Skeletal muscle satellite cell (primary cell): ENCODE measurements at regions not wholly inside any gene's neighbourhood (a gene's known extent, or its start where the extent isn't known, plus 50 kb on each side); places are given as distances from the start of the nearest gene placed in this dataset.

Source experiments
- H3K27me3 ChIP-seq: 2 replicates; pipeline ENCODE4 v1.7.0; 2013; ENCODE audit warnings: low read length; ENCODE audit not compliant: control insufficient read depth, insufficient read depth
- H3K36me3 ChIP-seq: 2 replicates; pipeline ENCODE4 v1.7.0; 2013; ENCODE audit warnings: mild to moderate bottlenecking, control low read depth, low read length; ENCODE audit not compliant: insufficient read depth
- H3K4me1 ChIP-seq: 2 replicates; pipeline ENCODE4 v1.7.0; 2013; ENCODE audit warnings: low read length; ENCODE audit not compliant: control insufficient read depth, insufficient read depth
- H3K4me2 ChIP-seq: 2 replicates; pipeline ENCODE4 v1.7.0; 2013; ENCODE audit warnings: mild to moderate bottlenecking, low read length
- H3K4me3 ChIP-seq: 2 replicates; pipeline ENCODE4 v1.7.0; 2013; ENCODE audit warnings: low read length
- H3K9ac ChIP-seq: 2 replicates; pipeline ENCODE4 v1.7.0; 2013; ENCODE audit warnings: mild to moderate bottlenecking, low read depth, low read length, moderate library complexity
- H3K9me3 ChIP-seq: replicated peaks from 2 replicates; pipeline ENCODE4 v1.7.0; 2013; ENCODE audit warnings: mild to moderate bottlenecking, control low read depth, low read length

- H3K9me3 ChIP-seq, result no peaks in the 10 kb centered on the region
- no peaks in the 10 kb centered on the region for H3K36me3 ChIP-seq
- H3K27me3 ChIP-seq, result no peaks in the 10 kb centered on the region
- no peak overlapping the region for H3K4me3 ChIP-seq
- H3K4me2 ChIP-seq, result no peak overlapping the region
- peaks cover 15% of the 10 kb centered on the region for H3K4me1 ChIP-seq
- H3K9ac ChIP-seq, result no peak overlapping the region
These were observed 2168.6 kb upstream of the PIK3C3 start for GRCh38 chr18:39786477-39786876.

GRCh38 chr18:39784541-39784940 is 2170.5 kb upstream of the PIK3C3 start:
- H3K9me3 ChIP-seq, result no peaks in the 10 kb centered on the region
- peaks cover 16% of the 10 kb centered on the region for H3K4me1 ChIP-seq
- no peaks in the 10 kb centered on the region for H3K36me3 ChIP-seq
- H3K4me3 ChIP-seq, result no peak overlapping the region
- no peaks in the 10 kb centered on the region for H3K27me3 ChIP-seq
- no peak overlapping the region for H3K9ac ChIP-seq
- no peak overlapping the region for H3K4me2 ChIP-seq

- no peaks in the 10 kb centered on the region for H3K36me3 ChIP-seq
- H3K4me1 ChIP-seq, result peaks cover 6% of the 10 kb centered on the region
- H3K4me3 ChIP-seq, result no peak overlapping the region
These were observed 2173.5 kb upstream of the PIK3C3 start for GRCh38 chr18:39781565-39781964.

GRCh38 chr18:39780774-39781173 is 2174.3 kb upstream of the PIK3C3 start:
- no peak overlapping the region for H3K4me3 ChIP-seq
- H3K9me3 ChIP-seq, result no peaks in the 10 kb centered on the region
- H3K36me3 ChIP-seq, result no peaks in the 10 kb centered on the region
- H3K9ac ChIP-seq, result no peak overlapping the region
- H3K27me3 ChIP-seq, result no peaks in the 10 kb centered on the region
- no peak overlapping the region for H3K4me2 ChIP-seq
- peaks cover 6% of the 10 kb centered on the region for H3K4me1 ChIP-seq

More at GRCh38 chr18:39781565-39781964, 2173.5 kb upstream of the PIK3C3 start:
- Histone ChIP-seq H3K9ac (no peak overlapping the region), H3K27me3 (no peaks in the 10 kb centered on the region), H3K9me3 (no peaks in the 10 kb centered on the region), H3K4me2 (no peak overlapping the region)

- no peaks in the 10 kb centered on the region for H3K36me3 ChIP-seq
- H3K4me3 ChIP-seq, result no peak overlapping the region
- peaks cover 6% of the 10 kb centered on the region for H3K4me1 ChIP-seq
- H3K9me3 ChIP-seq, result no peaks in the 10 kb centered on the region
- H3K4me2 ChIP-seq, result no peak overlapping the region
- no peak overlapping the region for H3K9ac ChIP-seq
- H3K27me3 ChIP-seq, result no peaks in the 10 kb centered on the region
These were observed 2175.1 kb upstream of the PIK3C3 start for GRCh38 chr18:39779926-39780325.

GRCh38 chr18:39776766-39777165 is 2178.3 kb upstream of the PIK3C3 start:
- H3K9ac ChIP-seq, result no peak overlapping the region
- no peak overlapping the region for H3K4me3 ChIP-seq
- no peaks in the 10 kb centered on the region for H3K9me3 ChIP-seq
- no peak overlapping the region for H3K4me2 ChIP-seq
- no peaks in the 10 kb centered on the region for H3K27me3 ChIP-seq
- H3K4me1 ChIP-seq, result peaks cover 15% of the 10 kb centered on the region
- no peaks in the 10 kb centered on the region for H3K36me3 ChIP-seq

- H3K9me3 ChIP-seq, result no peaks in the 10 kb centered on the region
- H3K9ac ChIP-seq, result no peak overlapping the region
- H3K36me3 ChIP-seq, result no peaks in the 10 kb centered on the region
- no peaks in the 10 kb centered on the region for H3K27me3 ChIP-seq
- no peak overlapping the region for H3K4me3 ChIP-seq
- H3K4me1 ChIP-seq, result peaks cover 9% of the 10 kb centered on the region
- no peak overlapping the region for H3K4me2 ChIP-seq
These were observed 2180.0 kb upstream of the PIK3C3 start for GRCh38 chr18:39774957-39775598.

- Histone ChIP-seq H3K9ac (no peak overlapping the region), H3K9me3 (no peaks in the 10 kb centered on the region), H3K4me2 (no peak overlapping the region), H3K36me3 (no peaks in the 10 kb centered on the region), H3K27me3 (no peaks in the 10 kb centered on the region), H3K4me3 (no peak overlapping the region), H3K4me1 (peaks cover 9% of the 10 kb centered on the region)
These were observed 2181.4 kb upstream of the PIK3C3 start for GRCh38 chr18:39773646-39774045.

GRCh38 chr18:39772155-39772919 is 2182.7 kb upstream of the PIK3C3 start:
- Histone ChIP-seq H3K27me3 (no peaks in the 10 kb centered on the region), H3K9me3 (no peaks in the 10 kb centered on the region), H3K36me3 (no peaks in the 10 kb centered on the region), H3K4me2 (no peak overlapping the region), H3K9ac (no peak overlapping the region), H3K4me3 (no peak overlapping the region), H3K4me1 (peaks cover 9% of the 10 kb centered on the region)

- Histone ChIP-seq H3K9me3 (no peaks in the 10 kb centered on the region), H3K4me1 (peaks cover 9% of the 10 kb centered on the region), H3K9ac (no peak overlapping the region), H3K4me2 (no peak overlapping the region), H3K4me3 (no peak overlapping the region), H3K27me3 (no peaks in the 10 kb centered on the region), H3K36me3 (no peaks in the 10 kb centered on the region)
These were observed 2184.6 kb upstream of the PIK3C3 start for GRCh38 chr18:39770399-39770798.

GRCh38 chr18:39764873-39765272 is 2190.2 kb upstream of the PIK3C3 start:
- Histone ChIP-seq H3K4me3 (no peak overlapping the region), H3K27me3 (no peaks in the 10 kb centered on the region), H3K9ac (no peak overlapping the region), H3K36me3 (no peaks in the 10 kb centered on the region), H3K9me3 (no peaks in the 10 kb centered on the region), H3K4me2 (no peak overlapping the region), H3K4me1 (no peaks in the 10 kb centered on the region)

GRCh38 chr18:39761273-39761672 is 2193.8 kb upstream of the PIK3C3 start:
- Histone ChIP-seq H3K36me3 (no peaks in the 10 kb centered on the region), H3K27me3 (no peaks in the 10 kb centered on the region), H3K4me1 (no peaks in the 10 kb centered on the region), H3K4me3 (no peak overlapping the region), H3K9me3 (no peaks in the 10 kb centered on the region), H3K4me2 (no peak overlapping the region), H3K9ac (no peak overlapping the region)
